GM12865 (cell line): ENCODE measurements at regions not wholly inside any gene's neighbourhood (a gene's known extent, or its start where the extent isn't known, plus 50 kb on each side); places are given as distances from the start of the nearest gene placed in this dataset.

Experiments
- DNase-seq: peaks from one replicate; pipeline ENCODE4 v3.0.0; 2010; ENCODE audit warnings: low read depth
- H3K4me3 ChIP-seq: 2 replicates; pipeline ENCODE4 v1.5.1; 2011; ENCODE audit warnings: mild to moderate bottlenecking, low read depth, low read length, control low read depth
- TF ChIP-seq, protein P1 (sequence below): IDR thresholded peaks from 2 replicates; pipeline ENCODE4 v1.5.1; 2011; ENCODE audit warnings: low read length, control low read depth, low read depth, inconsistent platforms; ENCODE audit not compliant: insufficient read depth; ENCODE audit errors: missing control alignments

DNA sequence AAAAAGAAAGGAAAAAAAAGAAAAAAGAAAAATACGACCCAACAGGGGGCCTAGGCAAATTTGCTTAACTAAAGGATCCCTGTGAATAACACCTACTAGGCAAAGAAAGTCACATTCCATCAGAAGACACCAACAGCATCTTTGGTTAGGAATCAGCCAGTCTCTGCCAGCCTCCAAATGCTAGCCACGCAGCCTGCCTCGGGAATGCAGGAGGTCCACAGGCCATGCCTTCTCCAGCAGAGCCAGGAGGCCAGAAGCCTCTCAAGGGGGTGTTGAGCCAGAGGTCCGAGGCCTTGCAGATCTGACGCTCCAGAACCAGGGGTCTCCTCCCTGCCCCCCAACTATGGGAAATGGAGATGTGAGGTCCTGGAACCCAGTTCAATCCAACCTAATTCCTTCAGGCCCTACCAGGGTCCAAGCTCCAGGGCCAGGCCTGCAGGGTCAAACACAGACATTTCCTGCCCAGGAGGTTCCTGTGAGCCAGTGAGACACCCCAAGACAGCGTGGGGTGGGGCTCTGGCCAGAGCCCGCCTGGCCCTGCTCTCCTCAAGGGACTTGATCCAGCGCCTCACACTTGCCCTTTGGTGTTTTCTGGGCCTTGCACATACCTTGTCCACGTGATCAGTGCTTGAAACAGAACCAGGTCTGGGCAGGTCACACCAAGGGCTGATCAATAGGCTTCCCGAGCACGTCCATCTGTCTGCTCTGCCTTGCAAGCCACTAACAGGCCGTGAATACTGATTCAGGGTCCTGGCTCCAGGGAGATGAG is 289.6 kb upstream of the ID2 start:
- no peak overlapping the region for H3K4me3 ChIP-seq
- TF ChIP-seq, protein P1, sequence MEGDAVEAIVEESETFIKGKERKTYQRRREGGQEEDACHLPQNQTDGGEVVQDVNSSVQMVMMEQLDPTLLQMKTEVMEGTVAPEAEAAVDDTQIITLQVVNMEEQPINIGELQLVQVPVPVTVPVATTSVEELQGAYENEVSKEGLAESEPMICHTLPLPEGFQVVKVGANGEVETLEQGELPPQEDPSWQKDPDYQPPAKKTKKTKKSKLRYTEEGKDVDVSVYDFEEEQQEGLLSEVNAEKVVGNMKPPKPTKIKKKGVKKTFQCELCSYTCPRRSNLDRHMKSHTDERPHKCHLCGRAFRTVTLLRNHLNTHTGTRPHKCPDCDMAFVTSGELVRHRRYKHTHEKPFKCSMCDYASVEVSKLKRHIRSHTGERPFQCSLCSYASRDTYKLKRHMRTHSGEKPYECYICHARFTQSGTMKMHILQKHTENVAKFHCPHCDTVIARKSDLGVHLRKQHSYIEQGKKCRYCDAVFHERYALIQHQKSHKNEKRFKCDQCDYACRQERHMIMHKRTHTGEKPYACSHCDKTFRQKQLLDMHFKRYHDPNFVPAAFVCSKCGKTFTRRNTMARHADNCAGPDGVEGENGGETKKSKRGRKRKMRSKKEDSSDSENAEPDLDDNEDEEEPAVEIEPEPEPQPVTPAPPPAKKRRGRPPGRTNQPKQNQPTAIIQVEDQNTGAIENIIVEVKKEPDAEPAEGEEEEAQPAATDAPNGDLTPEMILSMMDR, result no peak
- no peak for DNase-seq

DNA sequence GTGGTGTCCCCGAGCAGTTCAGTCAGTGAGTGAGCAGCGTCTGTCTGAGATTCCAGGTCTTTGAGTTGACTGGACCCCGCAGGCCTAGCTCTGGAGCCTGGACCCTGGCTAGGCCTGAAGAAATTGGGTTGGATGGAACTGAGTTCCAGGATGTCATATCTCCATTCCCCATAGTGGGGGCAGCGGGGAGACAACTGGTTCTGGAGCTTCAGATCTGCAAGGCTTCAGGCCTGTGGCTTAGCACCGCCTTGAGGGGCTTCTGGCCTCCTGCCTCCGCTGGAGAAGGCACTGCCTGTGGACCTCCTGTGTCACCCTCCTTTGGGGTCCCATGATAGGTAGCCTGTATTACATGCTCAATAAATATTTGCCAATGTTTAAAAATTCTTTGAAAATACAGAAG is 288.4 kb upstream of the ID2 start:
- DNase-seq, result no peak
- TF ChIP-seq, protein P1, result no peak
- H3K4me3 ChIP-seq, result no peak overlapping the region

DNA sequence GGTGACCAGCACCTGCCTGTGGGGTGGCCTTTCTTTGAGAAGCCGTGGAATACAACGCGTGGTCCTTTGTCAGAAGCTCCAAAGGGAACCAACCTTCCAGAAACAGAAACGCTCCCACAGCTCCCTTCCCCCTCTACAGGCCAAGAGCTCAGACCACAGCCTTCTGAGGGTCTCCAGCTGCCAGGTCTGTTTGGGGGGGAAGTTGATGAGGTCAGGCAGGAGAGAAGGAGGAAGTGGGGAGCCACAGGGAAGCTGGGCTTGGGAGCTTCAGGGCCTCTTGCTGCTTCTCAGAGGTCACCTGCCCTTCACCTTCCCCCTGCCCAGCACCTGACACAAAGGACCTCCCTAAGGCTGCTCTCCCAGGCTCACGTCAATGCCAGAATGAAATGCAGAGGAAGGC is 287.7 kb upstream of the ID2 start:
- no peak for DNase-seq
- TF ChIP-seq, protein P1, result no peak
- no peak overlapping the region for H3K4me3 ChIP-seq

DNA sequence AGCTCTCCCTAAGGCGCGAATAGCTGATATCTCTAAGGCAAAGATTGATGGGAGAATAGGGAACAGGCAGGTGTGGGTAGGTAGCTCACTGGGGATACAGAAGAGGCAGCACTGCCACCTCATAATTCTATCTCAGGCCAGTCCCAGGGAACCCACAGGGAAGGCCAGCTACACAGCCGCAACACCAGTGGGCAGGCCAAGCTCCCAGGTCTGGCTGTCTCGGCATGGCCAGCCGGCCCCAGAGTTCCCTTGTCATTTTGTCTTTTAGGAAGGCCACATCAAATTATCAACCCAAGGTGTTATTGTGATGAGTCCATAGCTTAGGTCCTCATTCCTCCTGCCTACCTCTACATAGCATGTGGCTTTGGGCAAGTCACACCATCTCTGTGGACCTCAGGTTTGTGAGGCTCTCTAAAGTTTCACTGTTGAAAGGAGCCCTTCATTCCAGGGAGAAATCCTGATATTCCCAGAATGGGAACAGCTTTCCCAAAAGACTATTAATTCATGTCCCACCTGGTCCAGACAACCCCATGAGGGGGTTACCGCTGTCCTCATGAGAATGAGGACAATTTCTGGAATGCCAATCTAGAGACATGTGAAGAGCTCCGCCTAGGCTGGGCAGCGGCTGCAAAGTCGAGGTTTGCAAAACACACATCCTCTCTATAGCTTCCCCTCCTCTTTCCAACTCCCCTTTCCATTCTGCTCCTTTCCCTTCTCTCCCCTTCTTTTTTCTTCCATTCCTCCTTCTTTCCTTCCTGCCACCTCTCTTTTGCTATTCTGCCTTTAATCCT is 287.1 kb upstream of the ID2 start:
- no peak overlapping the region for H3K4me3 ChIP-seq
- TF ChIP-seq, protein P1, result no peak
- DNase-seq, result no peak

DNA sequence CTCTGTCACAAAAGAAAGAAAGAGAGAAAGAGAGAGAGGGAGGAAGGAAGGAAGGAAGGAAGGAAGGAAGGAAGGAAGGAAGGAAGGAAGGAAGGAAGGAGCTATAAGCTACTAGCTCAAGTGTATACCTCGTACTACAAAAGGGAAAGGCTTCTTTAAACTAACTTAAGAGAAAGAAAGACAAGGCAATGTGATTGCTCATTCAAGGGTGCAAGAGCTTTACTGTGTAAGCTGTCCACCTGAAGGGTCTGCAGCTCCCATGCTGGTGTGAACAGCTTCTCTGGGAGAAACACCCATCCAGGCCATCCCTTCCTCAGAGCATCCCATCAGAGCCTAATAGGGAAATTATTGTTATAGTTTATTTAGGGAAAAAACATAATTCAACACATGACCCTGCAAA is 286.1 kb upstream of the ID2 start:
- TF ChIP-seq, protein P1, result no peak
- DNase-seq, result no peak
- no peak overlapping the region for H3K4me3 ChIP-seq

DNA sequence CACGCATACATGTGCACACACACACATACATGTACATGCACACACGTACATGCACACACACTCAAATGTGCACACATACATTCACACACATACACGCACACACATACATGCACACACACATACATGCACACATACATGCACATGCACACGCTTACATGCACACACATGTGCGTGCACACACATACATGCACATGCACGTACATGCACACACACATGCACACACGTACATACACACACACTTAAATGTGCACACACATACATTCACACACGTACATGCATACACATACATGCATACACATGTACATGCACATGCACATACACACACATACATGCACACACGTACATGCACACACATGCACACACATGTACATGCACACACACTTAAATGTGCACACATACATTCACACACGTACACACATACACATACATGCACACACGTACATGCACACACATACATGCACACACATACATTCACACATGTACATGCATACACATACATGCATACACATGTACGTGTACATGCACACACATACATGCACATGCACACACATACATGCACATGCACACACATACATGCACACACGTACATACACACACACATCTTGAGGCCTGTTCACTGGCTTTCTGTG is 283.7 kb upstream of the ID2 start:
- TF ChIP-seq, protein P1, result no peak
- H3K4me3 ChIP-seq, result no peak overlapping the region
- DNase-seq, result no peak
